GM12864 (cell line): ENCODE measurements at regions not wholly inside any gene's neighbourhood (a gene's known extent, or its start where the extent isn't known, plus 50 kb on each side); places are given as distances from the start of the nearest gene placed in this dataset.

Experiments used
- DNase-seq: peaks from one replicate; pipeline ENCODE4 v3.0.0-alpha.2; 2011; ENCODE audit warnings: low read depth
- H3K4me3 ChIP-seq: 2 replicates; pipeline ENCODE4 v1.5.1; 2011; ENCODE audit warnings: mild to moderate bottlenecking, low read depth, low read length, control low read depth
- CTCF ChIP-seq: IDR thresholded peaks from 2 replicates; pipeline ENCODE4 v1.5.1; 2011; ENCODE audit warnings: low read depth, mild to moderate bottlenecking, moderate library complexity, low read length, control low read depth, inconsistent platforms; ENCODE audit errors: missing control alignments

DNA sequence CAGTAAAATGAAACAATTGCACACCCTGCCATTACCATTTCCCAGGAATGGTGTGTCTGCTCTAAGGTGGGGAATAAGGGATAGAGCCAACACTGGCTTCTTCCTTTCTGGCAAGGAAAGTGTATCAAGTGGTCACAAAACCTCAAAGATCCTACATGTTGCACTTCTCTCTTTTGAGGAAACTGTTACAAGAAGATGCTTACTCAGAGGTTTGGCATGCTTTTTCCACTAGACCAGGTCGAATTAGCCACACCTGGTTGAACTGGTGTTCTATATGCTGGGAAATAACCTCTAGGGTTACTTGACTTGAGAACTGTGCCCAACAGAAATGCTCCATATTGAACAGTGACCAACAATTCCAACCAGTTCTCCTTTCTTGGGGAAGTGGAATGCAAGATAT, 102.9 kb downstream of the LRRN1 start:
- H3K4me3 ChIP-seq: no peak overlapping the region
- no peak for TF ChIP-seq CTCF
- no peak for DNase-seq

- DNase-seq: no peak
- no peak for TF ChIP-seq CTCF
These were observed 106.9 kb downstream of the LRRN1 start for GRCh38 chr3:3906171-3906570.

GRCh38 chr3:3907023-3907422, 107.8 kb downstream of the LRRN1 start:
- TF ChIP-seq CTCF: no peak
- DNase-seq: no peak
- H3K4me3 ChIP-seq: no peak overlapping the region

More at GRCh38 chr3:3906171-3906570, 106.9 kb downstream of the LRRN1 start:
- H3K4me3 ChIP-seq: no peak overlapping the region

DNA sequence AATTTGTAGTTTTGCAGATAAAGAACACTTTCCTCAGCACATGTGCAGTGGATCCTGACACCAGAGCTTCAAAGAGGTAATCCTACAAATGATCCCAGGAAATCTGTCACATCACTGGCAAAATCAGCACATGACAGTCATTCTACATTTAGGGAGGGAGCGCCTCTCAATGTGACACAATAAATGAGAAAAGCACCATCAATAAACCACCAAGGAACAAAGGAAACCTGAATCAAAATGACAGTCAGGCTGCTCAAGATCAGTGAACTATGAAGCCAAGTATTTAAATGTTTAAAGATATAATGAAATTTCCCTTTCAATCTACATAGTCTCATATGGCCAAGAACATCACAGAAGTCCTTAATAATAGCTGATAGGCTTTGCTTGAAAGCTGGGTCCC, 119.5 kb downstream of the LRRN1 start:
- no peak for TF ChIP-seq CTCF
- DNase-seq: no peak
- no peak overlapping the region for H3K4me3 ChIP-seq

- no peak overlapping the region for H3K4me3 ChIP-seq
- no peak for TF ChIP-seq CTCF
- no peak for DNase-seq
These were observed 120.1 kb downstream of the LRRN1 start for GRCh38 chr3:3919316-3919715.

DNA sequence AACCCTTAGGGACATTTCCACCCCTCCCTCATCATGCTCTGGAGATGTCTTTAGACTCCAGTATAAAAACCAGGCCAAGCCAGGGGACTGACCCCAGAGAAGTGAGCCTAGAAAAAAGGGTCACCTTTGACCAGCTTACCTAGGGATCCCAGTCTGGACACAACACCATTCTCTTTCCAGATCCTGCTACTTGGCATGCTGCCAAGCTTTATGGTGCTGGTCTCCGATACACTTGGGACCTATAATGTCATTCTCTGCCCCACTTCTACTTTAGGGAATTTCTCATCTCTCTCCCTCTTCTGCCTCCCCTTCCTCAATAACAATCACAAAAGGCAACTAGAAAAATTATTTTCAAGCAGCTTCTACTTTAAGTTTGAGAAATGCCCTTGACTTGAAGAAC, 124.4 kb downstream of the LRRN1 start:
- no peak for TF ChIP-seq CTCF
- H3K4me3 ChIP-seq: no peak overlapping the region
- no peak for DNase-seq

- DNase-seq: no peak
- TF ChIP-seq CTCF: no peak
- no peak overlapping the region for H3K4me3 ChIP-seq
These were observed 128.0 kb downstream of the LRRN1 start for GRCh38 chr3:3927198-3927597.
